HepG2 (cell line): ENCODE measurements at regions not wholly inside any gene's neighbourhood (a gene's known extent, or its start where the extent isn't known, plus 50 kb on each side); places are given as distances from the start of the nearest gene placed in this dataset.

Experiments
- ATAC-seq: fragments of 200-7000 bp; cut with Tn5 transposase; 3 replicates; pipeline ENCODE4 v1.9.1; 2020; ENCODE audit warnings: mild to moderate bottlenecking, moderate library complexity
- BruUV-seq: library from RNA; stranded (reverse); fragments of 400-500 nt; replicated peaks from 2 replicates; lab custom pipeline; 2021; lab: Mats Ljungman, UMichigan
- CTCF ChIA-PET: fragments of 300-600 bp; formaldehyde crosslinking; extraction: SDS; loops from one replicate; lab custom pipeline; 2021; ENCODE audit warnings: low total read pairs, inconsistent platforms, low intra/inter-chr PET ratio; lab: Yijun Ruan, JAX
- POLR2A ChIA-PET: fragments of 350-600 bp; sonication (Branson Sonifier 250); formaldehyde crosslinking; loops from one replicate; lab custom pipeline; 2020; ENCODE audit warnings: antibody characterized with exemption, inconsistent platforms; lab: Yijun Ruan, JAX
- DNase-seq: peaks from one replicate; pipeline ENCODE4 v3.0.0-alpha.2; 2015; ENCODE audit warnings: low spot score
- FAIRE-seq: peaks from 3 replicates; lab custom pipeline; 2011; peaks lifted over from hg19 to GRCh38; lab: Jason Lieb, UNC
- H2AFZ ChIP-seq: one replicate; pipeline ENCODE4 v1.6.1; 2011; ENCODE audit warnings: low read length, inconsistent platforms
- H3K27ac ChIP-seq: fragments of 300-600 bp; 3 replicates; pipeline ENCODE4 v1.8.0; 2011; ENCODE audit warnings: mixed run types, mild to moderate bottlenecking, mixed read lengths, low read length, inconsistent platforms; ENCODE audit not compliant: insufficient read depth; ENCODE audit errors: extremely low read length
- H3K27me3 ChIP-seq, 2 experiments: fragments of 200-600 bp in 1 of 2; 2 replicates in 1 of 2; 3 replicates in 1 of 2; pipeline versions ENCODE4 v1.6.0 to v1.8.0; 2011; ENCODE audit warnings: low read length in 2 of 2, mild to moderate bottlenecking in 2 of 2, moderate library complexity in 2 of 2, inconsistent platforms in 1 of 2; ENCODE audit not compliant: insufficient read depth in 2 of 2, control insufficient read depth in 1 of 2
- H3K36me3 ChIP-seq, 2 experiments: fragments of 200-600 bp in 1 of 2; replicated peaks in 1 of 2; 2 replicates in 1 of 2; 3 replicates in 1 of 2; pipeline versions ENCODE4 v1.5.1 to v1.8.0; 2011; ENCODE audit warnings: low read length in 2 of 2, inconsistent platforms in 1 of 2; ENCODE audit not compliant: insufficient read depth in 2 of 2, control insufficient read depth in 1 of 2
- H3K4me1 ChIP-seq: 2 replicates; pipeline ENCODE4 v1.5.1; 2012; ENCODE audit warnings: low read length, inconsistent platforms; ENCODE audit not compliant: insufficient read depth
- H3K4me2 ChIP-seq: 2 replicates; pipeline ENCODE4 v1.6.0; 2011; ENCODE audit warnings: low read depth, low read length, inconsistent platforms
- H3K4me3 ChIP-seq, 3 experiments: fragments of 200-600 bp in 1 of 3; sonication (generic), shearing (Covaris generic) in 1 of 3; replicated peaks in 1 of 3; 2 replicates each; pipeline ENCODE4 v1.5.1; 2011 to 2016; ENCODE audit warnings: low read length in 3 of 3, inconsistent platforms in 2 of 3, low read depth in 2 of 3, mild to moderate bottlenecking in 2 of 3, control low read depth in 1 of 3, mixed read lengths in 1 of 3; ENCODE audit not compliant: insufficient read depth in 1 of 3
- H3K79me2 ChIP-seq: one replicate; pipeline ENCODE4 v1.6.1; 2011; ENCODE audit warnings: low read length, inconsistent platforms; ENCODE audit not compliant: insufficient read depth
- H3K9ac ChIP-seq: 2 replicates; pipeline ENCODE4 v1.6.0; 2011; ENCODE audit warnings: mild to moderate bottlenecking, low read depth, low read length, inconsistent platforms; ENCODE audit not compliant: insufficient read depth
- H3K9me3 ChIP-seq: 2 replicates; pipeline ENCODE4 v1.5.1; 2012; ENCODE audit warnings: mild to moderate bottlenecking, low read length
- H4K20me1 ChIP-seq: 2 replicates; pipeline ENCODE4 v1.6.0; 2011; ENCODE audit warnings: inconsistent platforms, mild to moderate bottlenecking, low read length, moderate library complexity; ENCODE audit not compliant: insufficient read depth
- CEBPB ChIP-seq: IDR thresholded peaks from 2 replicates; pipeline ENCODE4 v1.6.1; 2011; ENCODE audit warnings: low read depth, low read length, improper control_type of control experiment, borderline replicate concordance
- KDM5B ChIP-seq: sonication (generic); formaldehyde crosslinking; IDR thresholded peaks from 2 replicates; pipeline ENCODE4 v1.4.0; 2020; ENCODE audit warnings: missing genetic modification reagents, mild to moderate bottlenecking, borderline replicate concordance
- KMT2B ChIP-seq: IDR thresholded peaks from 2 replicates; pipeline ENCODE4 v1.6.1; 2016; ENCODE audit warnings: missing genetic modification reagents, missing compliant biosample characterization
- ZFP90 ChIP-seq: sonication (generic); formaldehyde crosslinking; IDR thresholded peaks from 2 replicates; pipeline ENCODE4 v1.8.0; 2022; ENCODE audit warnings: missing genetic modification reagents, mild to moderate bottlenecking, inconsistent platforms, borderline replicate concordance
- ZNF367 ChIP-seq: sonication (generic); formaldehyde crosslinking; IDR thresholded peaks from 2 replicates; pipeline ENCODE4 v1.4.0; 2020; ENCODE audit warnings: missing genetic modification reagents, borderline replicate concordance
- WGBS: methylation state at CpG from one replicate; pipeline ENCODE4 v1.1.6; 2017; ENCODE audit warnings: low lambda C conversion rate; 5-methylcytosine and 5-hydroxymethylcytosine counted together
- in situ Hi-C: cut with HindIII; loops from 2 replicates; pipeline ENCODE4 v1.10.0; 2017; ENCODE audit warnings: low pct_unique_long_range_greater_than_20kb; ENCODE audit not compliant: extremely low pct_ligation_motif_present
- intact Hi-C: fragments of 100-400 bp; cut with micrococcal nuclease; formaldehyde crosslinking; loops from one replicate; pipeline ENCODE4 v1.10.0; 2022; ENCODE audit not compliant: unreplicated experiment
- TF ChIP-seq, protein P1 (sequence below): sonication (generic); formaldehyde crosslinking; conservative IDR thresholded peaks from 2 replicates; pipeline ENCODE4 v1.4.0; 2020; ENCODE audit warnings: missing genetic modification reagents
- TF ChIP-seq, protein P2 (sequence below): sonication (generic); formaldehyde crosslinking; IDR thresholded peaks from 2 replicates; pipeline ENCODE4 v1.8.1; 2023; ENCODE audit warnings: mild to moderate bottlenecking, missing genetic modification reagents, borderline replicate concordance

DNA sequence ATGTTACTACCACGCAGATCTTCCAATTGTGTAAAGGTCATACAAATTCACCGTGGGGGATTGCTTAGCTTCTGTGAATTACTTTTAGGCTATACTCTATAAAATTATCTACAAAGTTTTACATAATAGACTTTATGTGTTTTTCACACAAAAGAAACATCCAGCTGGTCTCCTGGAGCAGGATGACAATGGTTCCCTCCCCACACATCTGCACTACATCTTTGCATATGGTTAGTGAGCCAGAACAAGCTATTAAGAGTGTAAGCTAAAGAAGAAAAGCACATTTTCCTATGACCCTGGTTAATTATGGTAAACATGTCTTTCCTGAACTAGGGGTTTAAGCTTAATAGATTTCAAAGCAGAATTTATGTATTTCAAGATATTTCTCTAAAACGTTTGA lies 295.1 kb downstream of the ASXL3 start:
- BruUV-seq: no TSS peak

More for the DNA sequence above, 295.1 kb downstream of the ASXL3 start:
- CTCF ChIA-PET: no interaction called here
- 45% methylated on average over 3 of the region's 3 CpGs for WGBS
- TF ChIP-seq KMT2B (CRISPR knock-in tag): no peak
- no peak for TF ChIP-seq KDM5B
- TF ChIP-seq ZNF367 (CRISPR knock-in tag): no peak
- no peak for TF ChIP-seq ZFP90 (CRISPR knock-in tag)
- no peak for TF ChIP-seq CEBPB
- TF ChIP-seq, protein P1, sequence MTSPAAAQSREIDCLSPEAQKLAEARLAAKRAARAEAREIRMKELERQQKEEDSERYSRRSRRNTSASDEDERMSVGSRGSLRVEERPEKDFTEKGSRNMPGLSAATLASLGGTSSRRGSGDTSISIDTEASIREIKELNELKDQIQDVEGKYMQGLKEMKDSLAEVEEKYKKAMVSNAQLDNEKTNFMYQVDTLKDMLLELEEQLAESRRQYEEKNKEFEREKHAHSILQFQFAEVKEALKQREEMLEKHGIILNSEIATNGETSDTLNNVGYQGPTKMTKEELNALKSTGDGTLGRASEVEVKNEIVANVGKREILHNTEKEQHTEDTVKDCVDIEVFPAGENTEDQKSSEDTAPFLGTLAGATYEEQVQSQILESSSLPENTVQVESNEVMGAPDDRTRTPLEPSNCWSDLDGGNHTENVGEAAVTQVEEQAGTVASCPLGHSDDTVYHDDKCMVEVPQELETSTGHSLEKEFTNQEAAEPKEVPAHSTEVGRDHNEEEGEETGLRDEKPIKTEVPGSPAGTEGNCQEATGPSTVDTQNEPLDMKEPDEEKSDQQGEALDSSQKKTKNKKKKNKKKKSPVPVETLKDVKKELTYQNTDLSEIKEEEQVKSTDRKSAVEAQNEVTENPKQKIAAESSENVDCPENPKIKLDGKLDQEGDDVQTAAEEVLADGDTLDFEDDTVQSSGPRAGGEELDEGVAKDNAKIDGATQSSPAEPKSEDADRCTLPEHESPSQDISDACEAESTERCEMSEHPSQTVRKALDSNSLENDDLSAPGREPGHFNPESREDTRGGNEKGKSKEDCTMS (CRISPR knock-in tag): no peak
- TF ChIP-seq, protein P2, sequence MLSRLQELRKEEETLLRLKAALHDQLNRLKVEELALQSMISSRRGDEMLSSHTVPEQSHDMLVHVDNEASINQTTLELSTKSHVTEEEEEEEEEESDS: no peak
- TF ChIP-seq, all 625 proteins: peak for 0
- DNase-seq: no peak
- in situ Hi-C loops: no loop called here
- no peaks in the 10 kb centered on the region for H4K20me1 ChIP-seq
- H3K4me3 ChIP-seq: no peak overlapping the region
- no peaks in the 10 kb centered on the region for H3K36me3 ChIP-seq
- peaks cover 57% of the 10 kb centered on the region for H3K9me3 ChIP-seq
- POLR2A ChIA-PET: no interaction called here
- H3K4me2 ChIP-seq: no peak overlapping the region
- H3K4me1 ChIP-seq: no peaks in the 10 kb centered on the region
- H3K79me2 ChIP-seq: no peaks in the 10 kb centered on the region
- ATAC-seq: no peak
- no peak for FAIRE-seq
- H3K27ac ChIP-seq: no peak overlapping the region
- H2AFZ ChIP-seq: no peak overlapping the region
- intact Hi-C loops: no loop called here
- H3K9ac ChIP-seq: no peak overlapping the region
- H3K27me3 ChIP-seq: no peaks in the 10 kb centered on the region
